ENCODE measurements at regions not wholly inside any gene's neighbourhood (a gene's known extent, or its start where the extent isn't known, plus 50 kb on each side); places are given as distances from the start of the nearest gene placed in this dataset.
"Not testable (repeated sequence)": the region's sequence is repeated elsewhere in the genome, so short reads cannot be mapped to it uniquely, and the experiment has no call there.

- DNase-seq, result no peak
Measured at GRCh38 chrX:55326985-55327384, 62.3 kb upstream of the PAGE3 start.

GRCh38 chrX:55335296-55335695, 70.6 kb upstream of the PAGE3 start:
- DNase-seq, result no peak

- DNase-seq, result no peak
Measured at GRCh38 chrX:55336176-55336575, 71.5 kb upstream of the PAGE3 start.

GRCh38 chrX:55340896-55341433, 76.2 kb upstream of the PAGE3 start:
- no peak for DNase-seq

GRCh38 chrX:55342533-55343501, 78.1 kb upstream of the PAGE3 start:
- peak; percentile 5 for DNase-seq

- no peak for DNase-seq
Measured at GRCh38 chrX:55356609-55357008, 91.9 kb upstream of the PAGE3 start.

- no peak for DNase-seq
Measured at GRCh38 chrX:55357236-55357635, 92.5 kb upstream of the PAGE3 start.

- no peak for DNase-seq
Measured at GRCh38 chrX:55379396-55379795, 72.5 kb upstream of the MAGEH1 start.

- DNase-seq, result no peak
Measured at GRCh38 chrX:55389376-55389775, 62.6 kb upstream of the MAGEH1 start.

- DNase-seq, result not testable (repeated sequence)
Measured at GRCh38 chrX:55396836-55397235, 55.1 kb upstream of the MAGEH1 start.

All from right kidney (tissue), 1 donor.